ENCODE measurements at regions not wholly inside any gene's neighbourhood (a gene's known extent, or its start where the extent isn't known, plus 50 kb on each side); places are given as distances from the start of the nearest gene placed in this dataset.

- no peak for DNase-seq
Measured at GRCh38 chr18:6659963-6660725, 69.4 kb upstream of the ARHGAP28 start.

- peak; percentile 88 for DNase-seq
Measured at GRCh38 chr18:6661692-6662415, 67.7 kb upstream of the ARHGAP28 start.

- no peak for DNase-seq
Measured at GRCh38 chr18:6666012-6666685, 63.4 kb upstream of the ARHGAP28 start.

GRCh38 chr18:6668836-6669235, 60.7 kb upstream of the ARHGAP28 start:
- DNase-seq, result no peak

- peak; percentile 12 for DNase-seq
Measured at GRCh38 chr18:6672821-6673308, 56.7 kb upstream of the ARHGAP28 start.

- DNase-seq, result no peak
Measured at GRCh38 chr18:6677086-6677485, 52.4 kb upstream of the ARHGAP28 start.

- no peak for DNase-seq
Measured at GRCh38 chr18:6679201-6679600, 50.3 kb upstream of the ARHGAP28 start.
